ENCODE measurements at regions not wholly inside any gene's neighbourhood (a gene's known extent, or its start where the extent isn't known, plus 50 kb on each side); places are given as distances from the start of the nearest gene placed in this dataset.

- Histone ChIP-seq H3K4ac (replicated peaks; ENCODE audit: insufficient read length, low read depth, low read length) (no peak overlapping the region), H4K20me1 (replicated peaks in 1 of 2; ENCODE audit: control insufficient read depth in 1 of 2, insufficient read depth in 2 of 2, low read length in 2 of 2) (no peaks in the 10 kb centered on the region), H4K5ac (ENCODE audit: insufficient read length, low read depth, low read length) (no peak overlapping the region), H3K4me1 (replicated peaks in 1 of 4; ENCODE audit: control insufficient read depth in 3 of 4, insufficient read depth in 4 of 4, low read length in 3 of 4) (no peaks in the 10 kb centered on the region), H3K4me2 (ENCODE audit: insufficient read depth in 1 of 2, low read depth in 2 of 2, low read length in 2 of 2) (no peak overlapping the region), H3K27ac (ENCODE audit: low read depth, low read length) (no peak overlapping the region), H3K9me3 (ENCODE audit: insufficient read depth in 2 of 2, low read depth in 1 of 2, low read length in 1 of 2) (peaks cover 0 to 4% of the 10 kb centered on the region in 2 experiments; a peak in 1 of 4 replicates), H2BK12ac (ENCODE audit: low read depth, low read length) (no peak overlapping the region), H2BK15ac (ENCODE audit: low read length) (no peak overlapping the region), H3K4me3 (ENCODE audit: extremely low read depth in 1 of 4, insufficient read depth in 2 of 4, low read depth in 3 of 4, low read length in 4 of 4) (no peak overlapping the region), H3K79me1 (ENCODE audit: low read depth, low read length) (no peaks in the 10 kb centered on the region), H3K14ac (ENCODE audit: insufficient read length) (no peak overlapping the region), H3K27me3 (replicated peaks in 1 of 4; ENCODE audit: control insufficient read depth in 3 of 4, extremely low read depth in 1 of 4, insufficient read depth in 3 of 4, low read length in 3 of 4) (no peaks in the 10 kb centered on the region), H3K18ac (ENCODE audit: extremely low read depth, low read length) (no peak overlapping the region), H4K8ac (ENCODE audit: extremely low read depth, insufficient read depth, low read length) (no peak overlapping the region), H3K36me3 (ENCODE audit: control insufficient read depth in 2 of 4, insufficient read depth in 4 of 4, low read length in 3 of 4) (no peaks in the 10 kb centered on the region), H3K23me2 (ENCODE audit: low read depth, low read length) (no peaks in the 10 kb centered on the region), H2BK20ac (ENCODE audit: low read length) (no peak overlapping the region), H2BK120ac (replicated peaks; ENCODE audit: low read depth, low read length) (no peak overlapping the region), H3K9ac (replicated peaks in 1 of 4; ENCODE audit: extremely low read depth in 1 of 4, low read depth in 3 of 4, low read length in 3 of 4) (no peak overlapping the region), H3K56ac (replicated peaks; ENCODE audit: insufficient read length, low read depth, low read length) (no peak overlapping the region), H2AFZ (ENCODE audit: low read length) (no peak overlapping the region), H3K23ac (ENCODE audit: insufficient read length) (no peak overlapping the region), H4K91ac (replicated peaks; ENCODE audit: insufficient read length, low read length) (no peak overlapping the region), H3K79me2 (ENCODE audit: control insufficient read depth in 1 of 2, insufficient read depth in 2 of 2, low read length in 2 of 2) (no peaks in the 10 kb centered on the region), H2BK5ac (ENCODE audit: low read depth, low read length) (no peak overlapping the region), H2AK5ac (ENCODE audit: low read depth, low read length) (no peak overlapping the region)
- no peak for FAIRE-seq
- no peak for DNase-seq (ENCODE audit: low read depth in 1 of 2, low spot score in 2 of 2)
- WGBS, 2 experiments (ENCODE audit: extremely low coverage in 1 of 2, insufficient coverage in 1 of 2, insufficient read length in 1 of 2, insufficient replicate concordance in 2 of 2, low coverage in 1 of 2, low lambda C conversion rate in 2 of 2, missing lambda C conversion rate in 1 of 2): 90% methylated on average over 2 of the region's 2 CpGs; no CpG with 5 or more reads in 1 of the 2 experiments
- ChIA-PET CTCF (ENCODE audit: partially characterized antibody) (interaction anchor here (0.6 to 1.3 kb wide), 3 partner anchors 34 to 209 kb away, joined by 3 to 4 read pairs (median 3); no protein-coding TSS in a partner anchor), POLR2A (ENCODE audit: partially characterized antibody) (no interaction called here)
- no peak for TF ChIP-seq CHD7 (IDR thresholded peaks at IDR 0.05; ENCODE audit: insufficient replicate concordance, low read length)
Observed at GRCh38 chr4:163781726-163782125, 287.2 kb downstream of the TMA16 start.

Data from H1 (cell line).